22Rv1 (cell line): ENCODE measurements at regions not wholly inside any gene's neighbourhood (a gene's known extent, or its start where the extent isn't known, plus 50 kb on each side); places are given as distances from the start of the nearest gene placed in this dataset.
"Not testable (repeated sequence)": the region's sequence is repeated elsewhere in the genome, so short reads cannot be mapped to it uniquely, and the experiment has no call there.

Source experiments
- CTCF ChIP-seq: fragments of 450-650 bp; IDR thresholded peaks from 2 replicates; pipeline ENCODE4 v1.5.1; 2017; ENCODE audit warnings: mild to moderate bottlenecking
- ZFX ChIP-seq: fragments of 450-650 bp; IDR thresholded peaks from 2 replicates; pipeline ENCODE4 v1.6.1; 2017; ENCODE audit warnings: antibody characterized with exemption, borderline replicate concordance

- not testable (repeated sequence) for TF ChIP-seq CTCF, ZFX
These were observed 144.6 kb upstream of the DUSP22 start for GRCh38 chr6:147651-148050.
